NCI-H2196 (cell line): ENCODE measurements at regions not wholly inside any gene's neighbourhood (a gene's known extent, or its start where the extent isn't known, plus 50 kb on each side); places are given as distances from the start of the nearest gene placed in this dataset.
"Not testable (repeated sequence)": the region's sequence is repeated elsewhere in the genome, so short reads cannot be mapped to it uniquely, and the experiment has no call there.

ENCODE experiments used
- DNase-seq: peaks from one replicate; lab custom pipeline; 2025; ENCODE audit not compliant: unreplicated experiment; lab: John Stamatoyannopoulos, UW

DNA sequence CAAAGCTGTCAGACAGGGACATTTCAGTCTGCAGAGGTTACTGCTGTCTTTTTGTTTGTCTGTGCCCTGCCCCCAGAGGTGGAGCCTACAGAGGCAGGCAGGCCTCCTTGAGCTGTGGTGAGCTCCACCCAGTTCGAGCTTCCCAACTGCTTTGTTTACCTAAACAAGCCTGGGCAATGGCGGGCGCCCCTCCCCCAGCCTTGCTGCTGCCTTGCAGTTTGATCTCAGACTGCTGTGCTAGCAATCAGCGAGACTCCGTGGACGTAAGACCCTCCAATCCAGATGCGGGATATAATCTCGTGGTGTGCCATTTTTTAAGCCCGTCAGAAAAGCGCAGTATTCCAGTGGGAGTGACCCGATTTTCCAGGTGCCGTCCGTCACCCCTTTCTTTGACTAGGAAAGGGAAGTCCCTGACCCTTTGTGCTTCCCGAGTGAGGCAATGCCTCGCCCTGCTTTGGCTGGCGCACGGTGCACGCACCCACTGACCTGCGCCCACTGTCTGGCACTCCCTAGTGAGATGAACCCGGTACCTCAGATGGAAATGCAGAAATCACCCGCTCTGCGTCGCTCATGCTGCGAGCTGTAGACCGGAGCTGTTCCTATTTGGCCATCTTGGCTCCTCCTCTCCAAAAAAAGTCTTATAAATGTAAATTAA lies 54.1 kb upstream of the RIMS1 start:
- not testable (repeated sequence) for DNase-seq
